ENCODE measurements at regions not wholly inside any gene's neighbourhood (a gene's known extent, or its start where the extent isn't known, plus 50 kb on each side); places are given as distances from the start of the nearest gene placed in this dataset.

- no peak for DNase-seq (ENCODE audit: extremely low read depth in 1 of 2, low read depth in 1 of 2)
Measured at GRCh38 chr15:31272558-31273257, 53.9 kb upstream of the KLF13 start.

- no peak for DNase-seq (ENCODE audit: extremely low read depth in 1 of 2, low read depth in 1 of 2)
Measured at GRCh38 chr15:31273258-31273941, 53.2 kb upstream of the KLF13 start.

GRCh38 chr15:31274496-31275330 is 51.9 kb upstream of the KLF13 start:
- no peak for DNase-seq (ENCODE audit: extremely low read depth in 1 of 2, low read depth in 1 of 2)

- DNase-seq (ENCODE audit: extremely low read depth in 1 of 2, low read depth in 1 of 2): no peak
Measured at GRCh38 chr15:31275331-31276262, 51.0 kb upstream of the KLF13 start.

- no peak for DNase-seq (ENCODE audit: extremely low read depth in 1 of 2, low read depth in 1 of 2)
Measured at GRCh38 chr15:31276596-31277298, 49.9 kb upstream of the KLF13 start.

Data from activated CD8-positive, alpha-beta memory T cell treated with anti-CD3 and anti-CD28 coated beads for 1 hour (primary cell).